Spinal cord (tissue), 9 donors: ENCODE measurements at regions not wholly inside any gene's neighbourhood (a gene's known extent, or its start where the extent isn't known, plus 50 kb on each side); places are given as distances from the start of the nearest gene placed in this dataset.

ENCODE experiments used
- DNase-seq, 6 donors: peaks; one replicate each; pipeline versions ENCODE4 v3.0.0 to v3.0.0-alpha.2; 2013 to 2015; ENCODE audit warnings: low spot score in 6 of 6, low read depth in 4 of 6
- H3K27ac ChIP-seq: one replicate; pipeline ENCODE4 v1.5.1; 2013; ENCODE audit warnings: low read depth, low read length, control low read depth
- H3K27me3 ChIP-seq: one replicate; pipeline ENCODE4 v1.6.1; 2013; ENCODE audit warnings: low read length; ENCODE audit not compliant: control insufficient read depth, insufficient read depth
- H3K36me3 ChIP-seq: one replicate; pipeline ENCODE4 v1.6.1; 2013; ENCODE audit warnings: low read length; ENCODE audit not compliant: control insufficient read depth, insufficient read depth
- H3K4me1 ChIP-seq: one replicate; pipeline ENCODE4 v1.6.1; 2013; ENCODE audit warnings: low read length; ENCODE audit not compliant: control insufficient read depth, insufficient read depth
- H3K4me3 ChIP-seq: one replicate; pipeline ENCODE4 v1.5.1; 2013; ENCODE audit warnings: low read depth, low read length, control low read depth
- H3K9me3 ChIP-seq: one replicate; pipeline ENCODE4 v1.6.1; 2013; ENCODE audit warnings: low read length; ENCODE audit not compliant: control insufficient read depth, insufficient read depth
- whole genome bisulfite sequencing: methylation state at CpG from one replicate; pipeline ENCODE4 v1.1.5; 2013; ENCODE audit warnings: missing lambda C conversion rate; ENCODE audit not compliant: insufficient coverage; 5-methylcytosine and 5-hydroxymethylcytosine counted together
- donor health status: healthy.

GRCh38 chr5:93660677-93661076, 77.7 kb downstream of the NR2F1 start:
- H3K4me1 ChIP-seq: no peaks in the 10 kb centered on the region
- H3K27ac ChIP-seq: no peak overlapping the region
- no peak for DNase-seq
- H3K9me3 ChIP-seq: no peaks in the 10 kb centered on the region
- WGBS: no CpG with 5 or more reads among the region's 1 CpG
- H3K36me3 ChIP-seq: no peaks in the 10 kb centered on the region
- no peaks in the 10 kb centered on the region for H3K27me3 ChIP-seq
- no peak overlapping the region for H3K4me3 ChIP-seq

DNA sequence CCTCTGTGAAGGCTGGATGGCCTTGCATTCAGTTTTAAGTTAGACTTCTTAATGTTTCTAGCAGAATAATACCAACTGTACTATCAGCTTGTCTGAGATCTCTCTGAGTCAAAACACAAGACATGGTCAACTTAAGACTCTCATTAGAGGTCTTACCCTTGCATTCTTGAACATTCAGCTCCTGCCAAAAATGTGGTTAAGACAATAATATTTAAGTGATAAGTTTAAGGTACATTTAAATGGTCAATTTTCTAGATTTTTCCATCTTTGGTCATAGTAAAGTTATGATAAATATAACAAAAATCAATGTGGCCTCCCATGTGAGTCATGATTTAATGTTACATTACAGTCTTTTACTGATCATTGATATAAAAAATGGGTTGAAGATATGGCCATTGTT, 75.0 kb downstream of the NR2F1 start:
- DNase-seq: no peak
- no peaks in the 10 kb centered on the region for H3K4me1 ChIP-seq
- no peaks in the 10 kb centered on the region for H3K36me3 ChIP-seq
- H3K9me3 ChIP-seq: no peaks in the 10 kb centered on the region
- H3K4me3 ChIP-seq: no peak overlapping the region
- H3K27me3 ChIP-seq: no peaks in the 10 kb centered on the region
- no peak overlapping the region for H3K27ac ChIP-seq

DNA sequence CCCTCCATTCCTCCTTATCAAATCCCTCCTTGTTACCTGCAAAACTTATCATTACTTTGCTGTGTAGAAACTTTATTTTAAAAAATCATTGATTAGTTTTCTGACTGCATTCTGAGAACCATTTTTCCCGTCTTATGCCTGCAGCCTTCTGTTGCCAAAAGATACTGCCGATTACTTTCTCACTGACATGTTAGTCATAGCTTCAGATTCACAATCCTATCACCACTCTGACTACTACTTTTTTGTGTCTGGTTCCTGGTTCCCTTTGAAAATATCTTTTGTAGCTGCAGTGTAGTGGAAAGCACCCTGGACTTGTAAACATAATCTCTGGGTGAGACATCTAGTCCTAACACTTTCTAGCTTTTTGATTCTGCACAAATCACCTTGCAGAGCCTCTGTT, 71.7 kb downstream of the NR2F1 start:
- no peak overlapping the region for H3K27ac ChIP-seq
- WGBS: 83% methylated on average over 1 of the region's 2 CpGs
- peaks cover 5% of the 10 kb centered on the region for H3K9me3 ChIP-seq
- H3K27me3 ChIP-seq: no peaks in the 10 kb centered on the region
- no peaks in the 10 kb centered on the region for H3K4me1 ChIP-seq
- H3K4me3 ChIP-seq: no peak overlapping the region
- no peak for DNase-seq
- no peaks in the 10 kb centered on the region for H3K36me3 ChIP-seq

DNA sequence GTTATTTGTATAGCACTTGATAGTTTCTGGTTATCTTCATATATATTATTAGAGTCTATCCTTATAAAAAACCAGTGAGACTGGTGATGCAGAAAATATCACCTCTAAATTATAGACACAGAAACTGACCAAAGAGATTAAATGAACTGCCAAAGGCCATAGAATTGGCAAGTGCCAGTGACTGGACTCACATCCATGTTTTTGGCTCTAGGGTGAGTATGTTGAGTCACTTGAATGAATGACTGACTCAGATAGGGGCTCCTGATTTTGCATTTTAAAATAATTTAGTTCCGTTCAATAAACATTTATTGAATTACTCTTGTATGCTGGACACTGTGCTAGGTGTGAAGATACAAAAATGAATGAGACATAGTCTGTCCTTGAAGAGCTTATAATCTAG, 70.7 kb downstream of the NR2F1 start:
- no peak overlapping the region for H3K4me3 ChIP-seq
- H3K9me3 ChIP-seq: peaks cover 5% of the 10 kb centered on the region
- no peaks in the 10 kb centered on the region for H3K27me3 ChIP-seq
- WGBS: no CpG with 5 or more reads among the region's 1 CpG
- no peaks in the 10 kb centered on the region for H3K36me3 ChIP-seq
- DNase-seq: no peak
- no peak overlapping the region for H3K27ac ChIP-seq
- H3K4me1 ChIP-seq: no peaks in the 10 kb centered on the region

GRCh38 chr5:93649234-93649900, 66.3 kb downstream of the NR2F1 start:
- Histone ChIP-seq H3K4me3 (no peak overlapping the region), H3K27ac (no peak overlapping the region), H3K4me1 (no peaks in the 10 kb centered on the region), H3K9me3 (peaks cover 5% of the 10 kb centered on the region), H3K36me3 (no peaks in the 10 kb centered on the region), H3K27me3 (no peaks in the 10 kb centered on the region)
- WGBS: 57% methylated on average over 1 of the region's 1 CpG
- no peak for DNase-seq

- H3K27me3 ChIP-seq: no peaks in the 10 kb centered on the region
- no peak overlapping the region for H3K4me3 ChIP-seq
- WGBS: no CpG with 5 or more reads among the region's 2 CpGs
- DNase-seq: no peak
- no peaks in the 10 kb centered on the region for H3K4me1 ChIP-seq
- no peaks in the 10 kb centered on the region for H3K36me3 ChIP-seq
- no peaks in the 10 kb centered on the region for H3K9me3 ChIP-seq
- no peak overlapping the region for H3K27ac ChIP-seq
Observed at GRCh38 chr5:93644760-93645159, 61.7 kb downstream of the NR2F1 start.
